ENCODE measurements at regions not wholly inside any gene's neighbourhood (a gene's known extent, or its start where the extent isn't known, plus 50 kb on each side); places are given as distances from the start of the nearest gene placed in this dataset.

DNA sequence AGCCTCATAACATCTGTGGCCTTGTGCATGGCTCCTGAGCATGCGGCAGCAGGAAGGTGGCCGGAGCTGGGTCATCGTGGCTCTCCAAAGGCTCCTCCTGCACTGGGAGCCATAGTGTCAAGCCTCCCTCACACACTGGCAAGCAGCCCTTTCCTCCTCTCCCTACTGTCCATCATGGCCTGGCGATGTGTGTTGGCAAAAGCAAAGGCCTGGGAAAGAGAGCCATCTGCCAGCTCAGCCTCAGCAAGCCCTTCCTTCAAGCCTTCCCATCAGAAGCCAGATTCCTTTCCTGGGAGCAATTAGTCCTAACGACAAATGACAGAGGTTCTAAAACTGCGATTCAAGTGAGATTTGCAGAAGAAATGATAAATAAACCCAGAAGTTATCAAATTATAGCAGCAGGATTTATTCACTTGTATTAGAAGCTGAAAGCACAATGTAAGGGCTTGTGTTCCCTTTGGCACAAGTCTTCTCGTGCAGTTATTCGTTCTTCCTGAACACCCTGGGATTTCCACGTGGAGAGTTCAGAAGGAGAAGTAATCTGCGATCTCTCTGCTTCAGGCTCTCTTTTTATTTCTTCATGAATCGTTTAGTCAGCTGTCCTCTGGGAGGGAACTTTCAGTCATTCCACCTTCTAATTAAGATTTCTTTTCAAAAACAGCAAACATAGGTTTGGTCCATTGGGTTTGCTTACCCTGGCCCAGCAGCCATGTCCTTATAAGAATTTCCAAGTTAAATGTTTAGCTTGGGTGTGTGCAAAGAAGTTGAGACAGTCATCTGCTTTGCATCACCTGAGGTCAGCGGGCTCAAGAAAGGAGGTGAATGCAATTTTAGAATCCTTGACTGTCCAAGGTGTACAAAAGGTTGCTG is 110.3 kb upstream of the TMC3 start:
- intact Hi-C loops (cut with DNase I), result loop anchor here (5.0 to 10.0 kb wide), 10 partner anchors 330 to 713 kb away; partner anchors contain the start of gene MEX3B (in 4 of the 10)
- Histone ChIP-seq H3K4me1 (peaks cover 0 to 5% (median 0%) of the 10 kb centered on the region in 9 donors), H3K27me3 (no peaks in the 10 kb centered on the region), H3K36me3 (no peaks in the 10 kb centered on the region), H3K27ac (no peak overlapping the region), H3K9me3 (no peaks in the 10 kb centered on the region), H3K4me3 (no peak overlapping the region)
- DNase-seq (no peak), ATAC-seq (no peak)
- WGBS, 2 donors, result 77 to 86% methylated on average over 12 of the region's 12 CpGs
- TF ChIP-seq, protein P1, sequence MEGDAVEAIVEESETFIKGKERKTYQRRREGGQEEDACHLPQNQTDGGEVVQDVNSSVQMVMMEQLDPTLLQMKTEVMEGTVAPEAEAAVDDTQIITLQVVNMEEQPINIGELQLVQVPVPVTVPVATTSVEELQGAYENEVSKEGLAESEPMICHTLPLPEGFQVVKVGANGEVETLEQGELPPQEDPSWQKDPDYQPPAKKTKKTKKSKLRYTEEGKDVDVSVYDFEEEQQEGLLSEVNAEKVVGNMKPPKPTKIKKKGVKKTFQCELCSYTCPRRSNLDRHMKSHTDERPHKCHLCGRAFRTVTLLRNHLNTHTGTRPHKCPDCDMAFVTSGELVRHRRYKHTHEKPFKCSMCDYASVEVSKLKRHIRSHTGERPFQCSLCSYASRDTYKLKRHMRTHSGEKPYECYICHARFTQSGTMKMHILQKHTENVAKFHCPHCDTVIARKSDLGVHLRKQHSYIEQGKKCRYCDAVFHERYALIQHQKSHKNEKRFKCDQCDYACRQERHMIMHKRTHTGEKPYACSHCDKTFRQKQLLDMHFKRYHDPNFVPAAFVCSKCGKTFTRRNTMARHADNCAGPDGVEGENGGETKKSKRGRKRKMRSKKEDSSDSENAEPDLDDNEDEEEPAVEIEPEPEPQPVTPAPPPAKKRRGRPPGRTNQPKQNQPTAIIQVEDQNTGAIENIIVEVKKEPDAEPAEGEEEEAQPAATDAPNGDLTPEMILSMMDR (IDR thresholded peaks at IDR 0.05), result no peak

DNA sequence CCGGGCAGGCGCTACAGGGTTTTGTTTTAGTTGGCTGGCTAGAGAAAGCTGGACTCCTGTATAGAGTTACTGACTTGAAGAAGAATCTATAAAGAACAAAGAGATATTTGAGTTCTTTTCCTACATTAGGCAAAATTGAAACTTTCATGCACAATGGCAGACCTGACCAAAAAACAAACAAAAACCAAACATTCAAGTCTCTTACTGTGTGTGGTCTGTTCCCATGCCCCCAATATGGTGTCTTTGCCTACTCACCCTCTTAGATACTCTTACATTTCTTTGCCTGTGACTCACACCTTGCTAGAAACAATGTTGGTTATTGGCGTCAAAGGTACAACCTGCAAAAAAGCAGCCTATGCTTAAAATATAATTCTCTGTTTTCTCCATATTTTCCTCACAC is 109.5 kb upstream of the TMC3 start:
- H3K27me3 ChIP-seq, result no peaks in the 10 kb centered on the region
- WGBS, 2 donors, result 91 to 92% methylated on average over 3 of the region's 3 CpGs
- H3K4me3 ChIP-seq, result no peak overlapping the region
- H3K4me1 ChIP-seq, result peaks cover 0 to 5% (median 0%) of the 10 kb centered on the region in 9 donors
- no peak for DNase-seq
- intact Hi-C loops (cut with DNase I), result loop anchor here (5.0 to 10.0 kb wide), 10 partner anchors 331 to 714 kb away; partner anchors contain the start of gene MEX3B (in 4 of the 10)
- no peaks in the 10 kb centered on the region for H3K9me3 ChIP-seq
- H3K36me3 ChIP-seq, result no peaks in the 10 kb centered on the region
- no peak for ATAC-seq
- H3K27ac ChIP-seq, result no peak overlapping the region
- TF ChIP-seq, protein P1 (IDR thresholded peaks at IDR 0.05), result no peak

DNA sequence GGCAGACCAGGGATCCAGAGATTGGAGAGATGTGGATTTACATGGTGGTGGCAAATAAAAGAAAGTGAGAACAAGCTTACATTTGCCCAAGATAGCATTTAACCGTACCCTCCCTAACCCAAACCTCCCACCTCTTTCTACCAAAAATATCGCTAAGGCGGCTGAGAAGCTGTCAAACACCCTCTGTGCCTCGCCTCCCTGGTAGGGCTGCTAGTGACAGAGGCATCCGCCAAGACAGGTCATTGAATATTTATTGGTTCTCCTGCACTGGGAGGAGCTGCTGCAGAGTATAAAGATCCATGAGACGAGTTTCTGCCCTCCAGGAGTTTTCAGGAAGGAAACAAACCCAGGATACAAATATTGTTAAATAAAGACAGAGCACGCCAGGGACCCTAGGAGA is 107.3 kb upstream of the TMC3 start:
- Histone ChIP-seq H3K27ac (no peak overlapping the region), H3K36me3 (no peaks in the 10 kb centered on the region), H3K27me3 (no peaks in the 10 kb centered on the region), H3K4me1 (peaks cover 0 to 5% (median 0%) of the 10 kb centered on the region in 9 donors), H3K9me3 (no peaks in the 10 kb centered on the region), H3K4me3 (no peak overlapping the region)
- intact Hi-C loops (cut with DNase I), result loop anchor here (2.0 to 10.0 kb wide), 12 partner anchors 333 to 716 kb away; partner anchors contain the start of gene MEX3B (in 4 of the 10)
- 91% methylated on average over 7 of the region's 7 CpGs for WGBS, 2 donors
- DNase-seq (no peak), ATAC-seq (no peak)
- TF ChIP-seq, protein P1 (IDR thresholded peaks at IDR 0.05), result no peak

DNA sequence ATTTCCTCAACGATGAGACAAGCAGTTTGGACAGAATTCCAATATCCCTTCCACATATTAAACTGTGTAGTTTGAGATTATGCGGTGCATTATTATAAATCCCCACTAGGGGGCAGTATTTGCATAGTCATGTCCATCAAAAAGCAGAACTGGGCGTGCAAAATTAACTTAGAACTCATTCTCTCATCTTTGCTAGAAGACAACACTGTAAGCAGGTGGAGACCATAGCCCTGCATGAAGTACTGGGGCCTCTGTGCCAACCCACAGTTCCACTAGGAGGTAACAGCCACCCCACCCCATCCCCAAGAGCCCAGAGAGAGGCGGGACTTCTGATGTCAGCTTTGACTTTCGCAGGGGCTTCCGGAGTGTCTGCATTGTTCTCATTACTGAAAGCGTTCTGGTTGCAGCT is 106.6 kb upstream of the TMC3 start:
- TF ChIP-seq, protein P1 (IDR thresholded peaks at IDR 0.05), result peak; percentile 80 to 97 (median 86)
- Histone ChIP-seq H3K36me3 (no peaks in the 10 kb centered on the region), H3K27me3 (no peaks in the 10 kb centered on the region), H3K27ac (no peak overlapping the region), H3K4me3 (peak overlapping the region in 1 of 10 donors; percentile 2), H3K9me3 (no peaks in the 10 kb centered on the region), H3K4me1 (peaks cover 0 to 5% (median 0%) of the 10 kb centered on the region in 9 donors)
- intact Hi-C loops (cut with DNase I), result loop anchor here (1.0 to 10.0 kb wide), 14 partner anchors 334 to 718 kb away; partner anchors contain the start of gene MEX3B (in 4 of the 10)
- 34% methylated on average over 7 of the region's 7 CpGs for WGBS, 2 donors
- peak in 7 of 8 donors; percentile 64 to 74 (median 71) for ATAC-seq
- peak in 1 of 2 donors; percentile 70 for DNase-seq
